Muscle layer of duodenum (tissue), 2 donors: ENCODE measurements at regions not wholly inside any gene's neighbourhood (a gene's known extent, or its start where the extent isn't known, plus 50 kb on each side); places are given as distances from the start of the nearest gene placed in this dataset.
"Not testable (repeated sequence)": the region's sequence is repeated elsewhere in the genome, so short reads cannot be mapped to it uniquely, and the experiment has no call there.

ENCODE experiments used
- H3K27ac ChIP-seq: one replicate; pipeline ENCODE4 v1.7.0; 2013; ENCODE audit warnings: mild to moderate bottlenecking, low read length
- H3K27me3 ChIP-seq: one replicate; pipeline ENCODE4 v1.7.0; 2013; ENCODE audit warnings: low read depth, mild to moderate bottlenecking, control low read depth, low read length
- H3K36me3 ChIP-seq, 2 donors: one replicate each; pipeline ENCODE4 v1.7.0; 2013; ENCODE audit warnings: low read length in 2 of 2, control low read depth in 1 of 2, mild to moderate bottlenecking in 1 of 2; ENCODE audit not compliant: insufficient read depth in 2 of 2, control insufficient read depth in 1 of 2
- H3K4me1 ChIP-seq, 2 donors: one replicate each; pipeline ENCODE4 v1.7.0; 2013; ENCODE audit warnings: low read length in 2 of 2, mild to moderate bottlenecking in 2 of 2, control low read depth in 1 of 2, moderate library complexity in 1 of 2; ENCODE audit not compliant: insufficient read depth in 2 of 2, control insufficient read depth in 1 of 2
- H3K4me3 ChIP-seq, 2 donors: one replicate each; pipeline ENCODE4 v1.7.0; 2013; ENCODE audit warnings: low read length in 2 of 2, low read depth in 1 of 2, mild to moderate bottlenecking in 1 of 2
- H3K9me3 ChIP-seq, 2 donors: one replicate each; pipeline ENCODE4 v1.7.0; 2013; ENCODE audit warnings: low read length in 2 of 2, control low read depth in 1 of 2, mild to moderate bottlenecking in 1 of 2; ENCODE audit not compliant: control insufficient read depth in 1 of 2
- donor health status: healthy.

- no peak overlapping the region for H3K4me3 ChIP-seq
- no peaks in the 10 kb centered on the region for H3K27me3 ChIP-seq
- H3K27ac ChIP-seq = peak overlapping the region; percentile 58
- no peaks in the 10 kb centered on the region for H3K9me3 ChIP-seq
- no peaks in the 10 kb centered on the region for H3K4me1 ChIP-seq
- H3K36me3 ChIP-seq = no peaks in the 10 kb centered on the region
Measured at GRCh38 chr3:65265511-65265910, 577.7 kb upstream of the ADAMTS9 start.

- H3K27ac ChIP-seq = no peak overlapping the region
- no peaks in the 10 kb centered on the region for H3K36me3 ChIP-seq
- no peak overlapping the region for H3K4me3 ChIP-seq
- H3K4me1 ChIP-seq = no peaks in the 10 kb centered on the region
- H3K27me3 ChIP-seq = no peaks in the 10 kb centered on the region
- no peaks in the 10 kb centered on the region for H3K9me3 ChIP-seq
Measured at GRCh38 chr3:65262548-65262947, 574.7 kb upstream of the ADAMTS9 start.

GRCh38 chr3:65259946-65260345, 572.1 kb upstream of the ADAMTS9 start:
- Histone ChIP-seq H3K4me3 (no peak overlapping the region), H3K27me3 (no peaks in the 10 kb centered on the region), H3K27ac (no peak overlapping the region), H3K36me3 (no peaks in the 10 kb centered on the region), H3K4me1 (no peaks in the 10 kb centered on the region), H3K9me3 (no peaks in the 10 kb centered on the region)

- H3K4me3 ChIP-seq, H3K27ac ChIP-seq, H3K4me1 ChIP-seq, H3K36me3 ChIP-seq, H3K27me3 ChIP-seq, H3K9me3 ChIP-seq: not testable (repeated sequence)
Measured at GRCh38 chr3:65252914-65253313, 565.1 kb upstream of the ADAMTS9 start.

GRCh38 chr3:65252266-65252665, 564.5 kb upstream of the ADAMTS9 start:
- H3K27ac ChIP-seq = no peak overlapping the region
- H3K27me3 ChIP-seq = no peaks in the 10 kb centered on the region
- H3K9me3 ChIP-seq = no peaks in the 10 kb centered on the region

GRCh38 chr3:65251375-65251774, 563.6 kb upstream of the ADAMTS9 start:
- Histone ChIP-seq H3K27me3 (no peaks in the 10 kb centered on the region), H3K4me1 (no peaks in the 10 kb centered on the region), H3K4me3 (no peak overlapping the region), H3K27ac (no peak overlapping the region), H3K9me3 (no peaks in the 10 kb centered on the region), H3K36me3 (no peaks in the 10 kb centered on the region)

More at GRCh38 chr3:65252266-65252665, 564.5 kb upstream of the ADAMTS9 start:
- Histone ChIP-seq H3K4me3 (no peak overlapping the region), H3K36me3 (no peaks in the 10 kb centered on the region), H3K4me1 (no peaks in the 10 kb centered on the region)

GRCh38 chr3:65246561-65246960, 558.8 kb upstream of the ADAMTS9 start:
- H3K27ac ChIP-seq = no peak overlapping the region
- no peak overlapping the region for H3K4me3 ChIP-seq
- H3K4me1 ChIP-seq = no peaks in the 10 kb centered on the region
- no peaks in the 10 kb centered on the region for H3K36me3 ChIP-seq
- no peaks in the 10 kb centered on the region for H3K9me3 ChIP-seq
- no peaks in the 10 kb centered on the region for H3K27me3 ChIP-seq

- Histone ChIP-seq H3K27me3 (no peaks in the 10 kb centered on the region), H3K36me3 (no peaks in the 10 kb centered on the region), H3K27ac (no peak overlapping the region), H3K4me3 (no peak overlapping the region), H3K4me1 (no peaks in the 10 kb centered on the region), H3K9me3 (no peaks in the 10 kb centered on the region)
Measured at GRCh38 chr3:65245133-65246063, 557.6 kb upstream of the ADAMTS9 start.

- Histone ChIP-seq H3K4me3 (no peak overlapping the region), H3K9me3 (no peaks in the 10 kb centered on the region), H3K36me3 (no peaks in the 10 kb centered on the region), H3K27ac (no peak overlapping the region), H3K4me1 (no peaks in the 10 kb centered on the region), H3K27me3 (no peaks in the 10 kb centered on the region)
Measured at GRCh38 chr3:65240366-65240765, 552.6 kb upstream of the ADAMTS9 start.

- H3K27me3 ChIP-seq = no peaks in the 10 kb centered on the region
- no peaks in the 10 kb centered on the region for H3K9me3 ChIP-seq
- H3K27ac ChIP-seq = no peak overlapping the region
Measured at GRCh38 chr3:65238652-65239051, 550.9 kb upstream of the ADAMTS9 start.

GRCh38 chr3:65234499-65234898, 546.7 kb upstream of the ADAMTS9 start:
- H3K4me3 ChIP-seq = no peak overlapping the region
- peaks cover 0 to 4% of the 10 kb centered on the region in 2 donors for H3K4me1 ChIP-seq
- H3K9me3 ChIP-seq = no peaks in the 10 kb centered on the region
- no peaks in the 10 kb centered on the region for H3K36me3 ChIP-seq
- H3K27ac ChIP-seq = no peak overlapping the region
- H3K27me3 ChIP-seq = no peaks in the 10 kb centered on the region

More at GRCh38 chr3:65238652-65239051, 550.9 kb upstream of the ADAMTS9 start:
- no peaks in the 10 kb centered on the region for H3K36me3 ChIP-seq
- no peak overlapping the region for H3K4me3 ChIP-seq
- no peaks in the 10 kb centered on the region for H3K4me1 ChIP-seq

- H3K4me3 ChIP-seq = no peak overlapping the region
- H3K36me3 ChIP-seq = no peaks in the 10 kb centered on the region
- no peaks in the 10 kb centered on the region for H3K27me3 ChIP-seq
- H3K9me3 ChIP-seq = no peaks in the 10 kb centered on the region
- no peak overlapping the region for H3K27ac ChIP-seq
- peaks cover 0 to 4% of the 10 kb centered on the region in 2 donors for H3K4me1 ChIP-seq
Measured at GRCh38 chr3:65233561-65233960, 545.8 kb upstream of the ADAMTS9 start.
